ENCODE measurements at regions not wholly inside any gene's neighbourhood (a gene's known extent, or its start where the extent isn't known, plus 50 kb on each side); places are given as distances from the start of the nearest gene placed in this dataset.
"Not testable (repeated sequence)": the region's sequence is repeated elsewhere in the genome, so short reads cannot be mapped to it uniquely, and the experiment has no call there.

GRCh38 chr10:117797296-117797695, 249.4 kb downstream of the RAB11FIP2 start:
- DNase-seq, result no peak

- DNase-seq, result no peak
Observed at GRCh38 chr10:117801691-117802090, 245.1 kb downstream of the RAB11FIP2 start.

GRCh38 chr10:117804470-117805011, 242.2 kb downstream of the RAB11FIP2 start:
- no peak for DNase-seq

DNA sequence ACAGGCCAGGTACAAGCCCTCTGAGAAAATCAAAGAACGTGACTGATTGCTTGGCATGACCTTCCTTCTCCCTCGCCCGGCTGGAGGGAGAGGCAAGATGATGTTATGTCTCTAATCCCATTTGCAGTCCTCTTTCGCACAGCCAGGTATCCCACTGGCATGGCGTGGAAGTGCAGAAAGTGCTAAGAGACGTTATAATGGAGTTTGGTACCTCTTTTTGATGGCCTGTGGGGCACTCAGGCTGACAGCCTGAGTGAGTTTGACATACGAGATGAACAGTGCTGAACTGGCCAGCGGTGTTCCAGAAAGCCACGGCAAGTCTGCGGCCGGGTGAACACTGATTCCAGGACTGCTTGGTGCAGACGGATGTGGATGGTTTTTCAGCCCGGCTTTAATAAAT, 241.6 kb downstream of the RAB11FIP2 start:
- no peak for DNase-seq

DNA sequence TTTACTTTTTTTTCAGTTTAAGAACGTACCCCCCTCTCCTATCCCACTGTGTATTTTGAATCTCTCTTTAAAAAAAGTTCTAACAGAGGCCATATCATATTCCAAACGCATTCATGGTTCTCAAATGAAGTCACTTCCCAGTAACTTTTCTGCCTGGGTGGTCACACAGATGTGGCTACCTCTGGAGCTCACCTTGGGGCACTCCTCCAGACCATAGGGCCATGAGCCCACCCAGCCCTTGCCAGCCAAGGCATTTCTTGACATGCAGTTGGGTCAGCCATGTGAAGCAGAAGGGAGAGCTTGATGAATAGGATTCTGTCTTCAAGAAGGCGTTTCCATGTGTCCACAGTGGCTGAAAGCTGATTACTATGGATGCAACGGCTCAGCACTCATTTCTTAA, 239.3 kb downstream of the RAB11FIP2 start:
- no peak for DNase-seq

DNA sequence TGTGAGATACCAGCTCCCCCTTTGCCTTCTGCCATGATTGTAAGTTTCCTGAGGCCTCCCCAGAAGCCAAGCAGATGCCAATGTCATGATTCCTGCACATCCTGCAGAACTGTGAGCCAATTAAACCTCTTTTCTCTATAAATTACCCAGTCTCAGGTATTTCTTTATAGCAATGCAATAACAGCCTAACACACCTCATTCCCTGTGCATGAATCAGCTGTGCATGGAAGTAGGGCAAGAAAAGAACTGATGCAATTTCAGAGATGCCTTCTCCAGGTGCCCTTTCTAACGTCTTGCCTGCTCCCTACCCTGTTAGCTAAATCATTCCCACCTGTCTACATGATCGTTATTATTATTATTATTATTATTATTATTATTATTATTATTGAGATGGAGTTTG, 230.9 kb downstream of the RAB11FIP2 start:
- not testable (repeated sequence) for DNase-seq

- DNase-seq, result no peak
Observed at GRCh38 chr10:117817116-117817515, 229.6 kb downstream of the RAB11FIP2 start.

- no peak for DNase-seq
Observed at GRCh38 chr10:117818721-117819120, 228.0 kb downstream of the RAB11FIP2 start.

DNA sequence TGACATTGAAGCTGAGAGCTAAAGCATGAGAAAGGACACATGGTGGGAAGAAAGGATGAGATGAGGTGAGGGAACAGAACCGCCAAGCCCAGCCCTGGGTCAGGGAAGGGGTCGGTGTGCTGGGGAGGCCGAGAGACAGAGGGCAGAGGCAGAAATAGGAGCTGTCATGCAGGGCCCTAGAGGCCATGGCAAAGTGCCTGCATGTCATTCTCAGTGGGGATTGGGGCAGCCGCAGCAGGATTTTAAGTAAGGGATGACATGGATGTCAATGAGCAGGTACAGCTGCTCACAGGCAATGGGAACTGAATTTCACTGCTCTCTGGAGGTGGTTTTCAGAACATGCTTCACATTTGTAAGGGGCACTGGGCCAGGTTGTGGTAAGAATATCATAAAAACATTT, 227.4 kb downstream of the RAB11FIP2 start:
- no peak for DNase-seq

DNA sequence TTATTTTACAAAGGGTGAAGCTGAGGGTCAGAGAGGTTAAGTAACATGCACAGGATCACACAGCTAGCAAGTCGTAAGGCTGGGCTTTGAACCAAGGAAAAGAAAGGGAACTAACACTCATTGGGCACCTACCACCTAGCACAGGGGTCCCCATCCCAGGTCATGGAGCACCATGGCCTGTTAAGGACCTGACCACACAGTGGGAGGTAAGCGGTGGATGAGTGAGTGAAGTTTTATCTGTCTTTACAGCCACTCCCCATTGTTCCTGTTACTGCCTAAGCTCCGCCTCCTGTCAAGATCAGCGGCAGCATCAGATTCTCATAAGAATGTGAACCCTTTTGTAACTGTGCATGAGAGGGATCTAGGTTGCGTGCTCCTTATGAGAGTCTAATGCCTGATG, 222.8 kb downstream of the RAB11FIP2 start:
- DNase-seq, result no peak

- DNase-seq, result no peak
Observed at GRCh38 chr10:117830205-117830604, 216.5 kb downstream of the RAB11FIP2 start.

GRCh38 chr10:117830787-117831212, 215.9 kb downstream of the RAB11FIP2 start:
- no peak for DNase-seq

- DNase-seq, result not testable (repeated sequence)
Observed at GRCh38 chr10:117838500-117839498, 207.9 kb downstream of the RAB11FIP2 start.

DNA sequence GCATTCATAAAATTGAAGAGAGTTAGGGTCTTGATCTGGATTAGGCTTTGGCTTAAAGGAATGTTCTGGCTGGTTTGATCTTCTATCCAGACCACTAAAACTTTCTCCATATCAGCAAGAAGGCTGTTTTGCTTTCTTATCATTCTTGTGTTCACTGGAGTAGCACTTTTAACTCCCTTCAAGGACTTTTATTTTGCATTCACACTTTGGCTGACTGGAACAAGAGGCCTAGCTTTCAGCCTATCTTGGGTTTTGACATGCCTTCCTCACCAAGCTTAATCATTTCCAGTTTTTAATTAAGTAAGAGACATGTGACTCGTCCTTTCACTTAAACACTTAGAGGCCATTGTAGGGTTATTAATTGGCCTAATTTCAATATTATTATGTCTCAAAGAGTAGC, 190.3 kb downstream of the RAB11FIP2 start:
- DNase-seq, result not testable (repeated sequence)

DNA sequence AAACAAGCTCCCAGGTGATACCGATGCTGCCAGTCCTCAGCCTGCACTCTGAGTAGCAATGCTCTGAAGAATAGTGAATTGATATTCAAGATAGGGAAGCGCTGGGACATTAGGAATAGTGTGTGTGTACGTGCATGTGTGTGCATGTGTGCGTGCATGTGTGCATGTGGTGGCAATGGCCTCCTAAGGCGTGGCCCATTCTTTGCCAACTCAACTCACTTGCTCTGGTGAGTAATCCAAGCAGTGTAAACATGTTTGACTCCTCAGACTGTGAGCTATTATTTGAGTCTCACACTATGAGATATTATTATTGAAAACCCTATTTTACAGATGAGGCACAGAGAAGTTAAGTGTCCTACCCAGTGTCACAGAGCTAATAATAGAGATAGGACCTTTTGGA, 186.6 kb downstream of the RAB11FIP2 start:
- DNase-seq, result no peak

DNA sequence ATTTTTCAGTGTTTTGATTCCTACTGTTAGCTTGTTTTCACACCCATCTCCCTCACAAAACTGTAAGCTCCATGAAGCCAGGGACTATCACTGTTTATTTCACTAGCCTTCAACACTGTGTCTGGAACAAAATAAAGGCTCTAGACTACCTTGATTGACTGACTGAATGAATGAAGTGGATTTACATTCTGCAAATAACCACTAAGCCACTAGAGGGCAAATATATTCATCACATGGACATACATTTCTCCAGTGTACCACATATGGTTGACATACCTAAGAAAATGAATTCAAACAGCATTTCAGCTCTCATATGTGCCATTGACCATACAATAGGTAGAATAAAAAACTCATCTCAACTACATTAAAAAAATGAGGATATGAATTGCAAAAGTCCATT, 185.9 kb downstream of the RAB11FIP2 start:
- DNase-seq, result no peak

DNA sequence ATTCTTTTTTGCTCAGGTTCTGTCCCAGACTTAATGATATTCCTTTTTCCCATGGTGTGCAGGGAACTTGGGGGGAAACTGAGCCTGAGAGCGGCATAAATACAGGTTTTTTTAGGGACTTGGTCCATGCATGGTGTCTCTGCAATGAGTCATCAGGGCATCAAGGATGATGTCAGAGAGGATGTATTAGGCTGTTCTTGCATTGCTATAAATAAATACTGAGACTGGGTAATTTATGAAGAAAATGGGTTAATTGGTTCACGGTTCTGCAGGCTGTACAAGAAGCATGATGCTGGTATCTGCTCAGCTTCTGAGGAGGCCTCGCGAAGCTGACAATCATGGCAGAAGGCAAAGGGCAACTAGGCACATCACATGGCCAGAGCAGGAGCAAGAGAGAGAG, 185.4 kb downstream of the RAB11FIP2 start:
- no peak for DNase-seq

DNA sequence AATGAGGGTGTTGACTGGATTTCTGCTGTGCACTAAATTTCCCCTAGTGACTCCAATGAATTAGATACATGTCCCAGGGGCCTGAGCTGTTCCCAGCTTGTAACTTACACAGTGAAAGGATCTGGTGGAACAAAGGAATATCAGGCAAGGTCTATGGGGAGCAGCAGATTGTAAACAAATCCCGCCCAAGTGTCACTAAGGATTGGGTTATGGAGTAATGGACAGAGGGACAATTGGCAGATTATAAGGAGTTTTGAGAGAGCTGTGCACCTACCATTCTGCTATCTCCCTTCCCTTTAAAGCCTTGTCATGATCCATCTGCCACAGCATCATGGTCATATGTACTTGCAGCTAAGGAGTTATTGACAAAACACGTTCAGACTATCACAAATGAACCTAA, 183.0 kb downstream of the RAB11FIP2 start:
- no peak for DNase-seq

GRCh38 chr10:117865945-117866344, 180.8 kb downstream of the RAB11FIP2 start:
- no peak for DNase-seq

- no peak for DNase-seq
Observed at GRCh38 chr10:117868151-117868550, 178.6 kb downstream of the RAB11FIP2 start.

DNA sequence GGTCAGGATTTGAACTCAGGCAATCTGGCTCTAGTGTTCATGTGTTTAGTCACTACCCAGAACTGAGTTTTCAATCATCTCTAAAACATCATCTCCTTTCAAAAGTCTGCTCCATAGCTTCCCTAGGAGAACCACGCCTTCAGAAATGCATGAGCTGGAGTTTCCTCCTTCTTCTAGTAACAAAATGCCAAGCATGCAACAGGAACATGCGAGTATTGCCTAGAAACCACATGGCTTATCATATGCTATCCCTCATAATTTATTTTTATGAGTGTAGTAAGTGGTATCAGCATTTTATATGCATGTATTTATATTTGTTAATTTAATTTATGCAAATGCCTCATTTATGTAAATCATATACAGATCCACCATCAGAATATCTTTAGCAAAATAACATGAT, 170.9 kb downstream of the RAB11FIP2 start:
- no peak for DNase-seq

DNA sequence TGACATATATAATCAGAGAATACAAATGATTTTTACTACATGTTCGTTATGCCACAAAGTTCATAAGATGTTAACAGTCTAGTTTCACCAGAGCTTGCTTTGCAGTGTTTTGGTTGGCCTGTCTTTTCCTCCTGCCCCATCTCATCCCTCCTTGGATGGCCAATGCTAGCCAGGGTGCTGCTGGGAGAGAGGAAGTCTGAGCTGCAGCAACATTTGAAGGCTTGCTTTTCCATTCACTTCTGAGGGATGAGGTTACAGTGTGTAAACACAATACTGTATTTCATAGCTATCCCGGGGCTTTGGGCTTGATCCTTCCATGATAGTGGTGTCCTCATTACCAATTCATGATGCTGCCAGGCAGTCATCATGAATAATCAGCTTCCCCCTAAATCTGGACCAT, 170.5 kb downstream of the RAB11FIP2 start:
- no peak for DNase-seq

DNA sequence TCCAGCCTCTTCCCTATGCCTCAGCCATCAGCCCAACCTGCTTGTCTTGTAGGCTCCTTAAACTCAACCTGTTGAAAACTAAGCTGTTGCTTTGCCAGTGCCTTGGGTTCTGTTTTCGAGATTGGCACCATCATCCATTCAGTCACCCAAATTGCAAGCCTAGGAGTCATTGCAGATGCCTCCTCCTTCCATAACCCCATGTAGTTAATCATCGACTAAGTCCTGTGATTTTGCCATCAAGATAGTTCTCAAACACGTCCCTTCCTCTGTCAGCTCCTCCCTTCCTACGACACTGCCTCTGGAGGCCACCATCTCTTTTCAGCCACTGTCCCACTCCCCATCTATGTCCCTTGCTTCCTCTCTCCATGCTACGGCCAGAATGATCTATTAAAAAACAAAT, 168.1 kb downstream of the RAB11FIP2 start:
- DNase-seq, result no peak

- DNase-seq, result no peak
Observed at GRCh38 chr10:117884093-117884492, 162.6 kb downstream of the RAB11FIP2 start.
